HG02884 (cell line): ENCODE measurements at regions not wholly inside any gene's neighbourhood (a gene's known extent, or its start where the extent isn't known, plus 50 kb on each side); places are given as distances from the start of the nearest gene placed in this dataset.

Experiments
- ATAC-seq: cut with Tn5 transposase; IDR thresholded peaks from one replicate; pipeline ENCODE4 v1.9.1; 2021; ENCODE audit warnings: mild to moderate bottlenecking, moderate library complexity; ENCODE audit not compliant: unreplicated experiment

DNA sequence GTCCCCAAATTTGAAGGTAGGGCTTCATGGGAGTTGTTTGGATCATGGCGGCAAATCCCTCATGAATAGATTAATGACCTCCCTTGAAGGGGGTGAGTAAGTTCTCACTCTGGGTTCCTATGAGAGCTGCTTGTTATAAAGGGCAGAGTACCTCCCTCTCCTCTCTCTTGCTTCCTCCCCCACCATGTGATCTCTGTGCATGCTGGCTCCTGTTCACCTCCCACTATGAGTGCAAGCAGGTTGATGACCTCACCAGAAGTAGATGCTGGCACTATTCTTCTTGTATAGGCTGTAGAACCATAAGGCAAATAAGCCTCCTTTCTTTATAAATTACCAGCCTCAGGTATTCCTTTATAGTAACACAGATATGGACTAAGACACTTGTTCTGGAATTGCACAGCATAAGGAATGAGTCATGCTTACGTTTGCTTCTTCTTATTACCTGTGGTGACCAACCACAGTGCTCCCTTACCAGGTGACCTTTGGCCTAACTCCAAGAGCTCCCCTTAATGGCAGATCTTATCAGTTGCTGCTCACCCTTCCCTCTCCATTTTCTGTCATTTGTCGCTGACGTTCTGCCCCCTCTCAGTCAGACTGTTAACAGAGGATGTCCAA is 559.5 kb upstream of the GCFC2 start:
- no peak for ATAC-seq

- ATAC-seq: no peak
Measured at GRCh38 chr2:76268902-76269620, 558.3 kb upstream of the GCFC2 start.

GRCh38 chr2:76268484-76268883 is 557.8 kb upstream of the GCFC2 start:
- no peak for ATAC-seq

- no peak for ATAC-seq
Measured at GRCh38 chr2:76257802-76258201, 547.1 kb upstream of the GCFC2 start.

DNA sequence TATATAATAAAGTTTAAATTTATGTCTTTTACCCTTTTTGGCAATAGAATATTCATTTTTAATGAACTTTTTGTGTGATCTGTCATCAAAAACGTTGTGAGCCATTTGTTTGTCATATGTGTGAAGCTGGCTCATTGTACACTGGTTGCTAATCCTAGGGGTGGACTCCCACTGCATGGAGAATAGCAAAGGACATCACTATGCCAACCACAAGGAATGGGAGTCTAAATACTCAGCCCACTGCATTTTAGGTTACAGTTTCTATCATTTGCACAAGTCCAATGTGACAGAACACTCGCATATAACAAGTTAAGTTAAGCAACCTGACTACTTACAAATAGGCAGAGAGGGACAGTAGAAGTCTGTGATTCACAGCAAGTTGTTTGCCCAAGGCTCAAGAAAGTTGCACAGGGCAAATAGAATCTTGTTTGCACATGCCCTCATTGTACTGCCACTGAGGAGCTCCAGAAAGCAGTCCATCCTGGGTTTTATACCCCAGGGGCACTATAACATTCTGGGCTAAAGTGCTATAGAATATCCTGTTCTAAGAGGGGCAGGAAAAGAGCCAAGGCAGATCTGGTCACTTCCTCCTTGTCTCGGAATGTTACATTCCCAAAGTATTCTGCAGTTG is 545.9 kb upstream of the GCFC2 start:
- ATAC-seq: no peak

DNA sequence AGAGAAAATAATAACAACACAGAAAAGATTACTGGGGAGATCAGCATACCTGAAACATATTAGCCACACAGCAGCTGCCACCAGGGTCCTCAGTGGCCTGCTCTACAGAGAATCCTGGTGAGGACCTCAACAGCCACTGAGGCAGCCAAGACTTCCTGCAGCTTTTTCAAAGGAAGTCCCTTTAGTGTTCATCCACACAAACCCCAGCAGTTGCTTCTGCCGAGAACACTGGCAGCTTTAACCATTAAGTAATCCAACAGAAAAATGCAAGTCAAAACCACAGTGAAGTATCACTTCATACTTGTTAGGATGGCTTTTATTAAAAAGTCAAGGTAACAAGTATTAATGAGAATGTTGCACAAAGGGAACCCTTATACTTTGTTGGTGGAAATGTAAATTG is 542.0 kb upstream of the GCFC2 start:
- ATAC-seq: no peak

DNA sequence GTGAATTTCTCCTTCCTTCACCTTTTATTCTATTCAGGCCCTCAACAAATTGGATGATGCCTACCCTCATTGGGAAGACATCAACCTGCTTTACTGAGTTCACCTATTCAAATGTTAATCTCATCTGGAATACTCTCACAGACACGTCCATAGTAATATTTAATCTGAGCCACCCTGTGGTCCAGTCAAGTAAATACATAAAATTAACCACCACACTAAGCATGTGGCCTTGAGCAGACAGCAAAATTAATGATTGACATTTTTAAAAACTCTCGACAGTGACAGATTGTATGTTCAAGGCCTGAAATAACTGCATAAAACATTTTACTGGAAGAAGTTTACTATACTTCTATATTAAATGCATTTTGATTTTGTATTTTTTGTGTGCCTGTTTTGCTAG is 540.6 kb upstream of the GCFC2 start:
- no peak for ATAC-seq

DNA sequence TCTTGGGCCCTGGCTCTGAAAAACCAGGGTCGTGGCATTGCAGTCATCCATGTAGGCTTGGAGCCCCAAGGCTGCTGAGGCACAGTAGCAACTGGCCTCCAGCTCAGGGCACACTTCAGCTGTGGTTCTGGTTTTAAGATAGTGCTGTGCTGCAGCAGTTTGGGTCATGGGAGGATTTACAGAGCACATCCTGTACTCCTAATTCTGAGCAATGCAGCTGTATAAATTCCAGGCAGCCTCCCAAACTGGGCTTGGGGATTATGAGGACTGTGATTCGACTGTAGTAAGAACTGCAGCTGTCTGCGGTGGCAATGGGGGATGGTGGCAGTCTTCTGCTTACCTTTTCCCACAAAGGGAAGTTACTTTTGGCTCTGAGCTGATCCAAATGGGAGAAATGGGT is 536.3 kb upstream of the GCFC2 start:
- ATAC-seq: no peak

DNA sequence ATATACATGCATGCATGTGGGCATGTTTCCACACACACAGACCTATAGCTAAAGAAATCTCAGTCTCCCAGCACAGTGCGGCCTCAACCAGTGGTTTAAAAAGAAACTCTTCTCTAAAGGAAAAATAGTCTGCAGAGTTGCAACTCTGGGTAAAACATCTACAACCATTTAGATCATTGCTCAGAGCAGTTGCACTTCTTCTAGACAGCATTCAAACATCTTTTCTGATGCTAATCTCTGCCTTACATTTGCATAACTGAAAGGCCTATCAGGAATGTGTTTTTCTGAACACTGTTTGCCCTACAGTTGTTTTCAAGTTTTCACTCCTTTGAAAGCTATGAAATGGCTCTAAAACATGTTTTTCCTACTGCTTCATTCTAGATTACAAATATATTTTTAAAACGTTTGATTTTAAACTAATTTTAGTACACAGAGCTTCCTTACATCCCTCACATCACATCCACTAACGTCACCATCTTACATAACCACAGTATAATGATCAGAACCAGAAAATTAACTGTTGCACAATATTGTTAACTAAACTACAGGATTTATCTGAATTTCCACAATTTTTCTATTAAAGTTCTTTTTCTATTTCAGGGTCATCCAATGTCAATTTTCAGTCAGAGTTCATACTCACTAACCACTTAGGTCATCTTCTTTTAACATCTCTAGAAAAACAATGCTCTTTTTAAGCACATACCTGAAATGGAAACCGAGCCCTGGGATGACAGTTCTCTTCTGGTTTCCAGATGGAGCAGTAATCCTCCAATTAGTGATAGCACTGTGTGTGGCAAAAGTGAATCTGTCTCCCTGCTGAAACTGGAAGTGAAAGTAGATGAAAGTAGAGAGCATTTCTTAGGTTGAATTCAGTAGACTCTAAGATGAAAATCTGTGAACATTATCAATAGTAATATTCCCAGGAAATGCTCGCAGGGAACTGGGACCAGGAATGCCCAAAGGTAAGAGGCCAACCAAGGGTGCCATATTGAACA is 501.6 kb upstream of the GCFC2 start:
- no peak for ATAC-seq

GRCh38 chr2:76210551-76210950 is 499.8 kb upstream of the GCFC2 start:
- ATAC-seq: no peak

- ATAC-seq: no peak
Measured at GRCh38 chr2:76204048-76204447, 493.3 kb upstream of the GCFC2 start.

DNA sequence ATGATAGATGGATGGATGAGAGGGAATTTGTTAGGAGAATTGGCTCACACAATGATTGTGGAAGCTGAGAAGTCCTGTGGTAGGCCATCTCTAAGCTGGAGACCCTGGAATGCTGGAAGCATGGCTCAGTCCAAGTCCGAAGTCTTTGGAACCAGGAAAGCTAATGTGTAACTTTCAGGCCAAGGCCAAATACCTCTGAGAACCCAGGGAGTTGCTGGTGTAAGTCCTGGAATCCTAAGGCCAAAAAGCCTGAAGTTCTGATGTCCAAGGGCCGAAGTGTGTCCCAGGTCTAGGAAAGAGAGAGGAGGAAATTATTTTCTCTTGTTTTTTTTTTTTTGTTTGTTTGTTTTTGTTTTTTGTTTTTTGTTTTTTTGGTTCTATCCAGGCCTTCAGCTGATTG is 492.2 kb upstream of the GCFC2 start:
- ATAC-seq: no peak

DNA sequence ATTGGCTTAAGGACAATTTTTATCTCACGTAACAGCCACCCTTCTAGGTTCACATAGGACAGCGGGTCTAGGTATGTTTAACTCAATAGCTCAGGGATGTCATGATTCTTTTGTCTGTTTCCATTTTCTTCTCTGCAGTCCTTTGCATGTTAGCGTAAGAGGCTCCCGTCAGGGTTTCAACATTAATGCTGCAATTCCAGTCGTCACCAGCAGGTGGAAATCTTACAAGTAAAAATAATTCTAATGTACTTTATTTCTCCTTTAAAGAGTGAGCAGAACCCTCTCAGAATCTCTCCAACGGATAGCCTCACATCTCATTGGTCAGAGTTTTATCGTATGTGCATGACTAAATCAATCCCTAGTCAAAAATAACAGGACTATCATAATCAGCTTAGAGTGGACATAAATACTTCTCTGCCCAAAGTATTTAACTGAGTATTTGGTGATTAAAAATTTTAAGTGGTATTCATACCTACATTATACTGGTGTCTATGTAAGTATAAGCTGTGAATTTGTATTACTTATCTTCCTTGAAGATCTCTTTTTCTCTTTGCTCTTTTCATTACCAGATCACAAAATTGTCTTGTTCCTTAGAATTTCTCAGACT is 487.2 kb upstream of the GCFC2 start:
- peak; percentile 82 for ATAC-seq

- ATAC-seq: no peak
Measured at GRCh38 chr2:76197428-76197827, 486.7 kb upstream of the GCFC2 start.

DNA sequence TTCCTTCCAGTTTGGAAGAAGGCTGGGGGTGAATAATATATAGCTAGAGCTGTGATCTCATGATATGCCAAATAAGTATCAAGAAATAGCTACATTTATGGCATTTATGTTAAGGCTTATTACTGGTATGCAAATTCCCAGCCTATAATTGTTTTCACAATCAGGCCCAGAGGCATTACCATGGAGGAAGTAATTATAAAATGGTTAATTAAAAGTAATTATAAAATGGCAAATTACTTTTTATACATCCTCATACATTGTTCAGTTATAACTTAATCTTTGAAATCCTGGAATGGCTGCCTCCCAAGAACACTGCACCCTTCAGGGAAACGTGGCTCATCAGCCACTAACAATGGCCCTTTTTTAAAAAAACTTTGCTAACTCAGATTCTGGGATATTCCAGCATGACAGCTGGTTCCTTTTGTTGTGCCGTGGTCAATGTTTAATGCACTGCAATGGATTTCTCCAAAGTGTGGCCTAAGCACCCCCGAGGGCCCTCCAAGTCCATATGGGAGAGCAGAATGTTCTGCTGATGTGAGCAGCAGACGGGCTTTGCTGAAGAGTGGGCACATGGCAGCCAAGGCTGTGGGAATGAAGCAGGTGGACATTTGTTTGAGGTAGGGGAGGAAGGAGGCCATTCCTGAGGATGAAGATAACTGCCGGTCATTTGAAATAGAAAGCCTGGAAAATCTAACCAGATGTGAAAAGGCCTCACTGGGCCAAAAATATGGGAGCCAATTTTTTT is 483.5 kb upstream of the GCFC2 start:
- no peak for ATAC-seq

- no peak for ATAC-seq
Measured at GRCh38 chr2:76193089-76193488, 482.4 kb upstream of the GCFC2 start.

DNA sequence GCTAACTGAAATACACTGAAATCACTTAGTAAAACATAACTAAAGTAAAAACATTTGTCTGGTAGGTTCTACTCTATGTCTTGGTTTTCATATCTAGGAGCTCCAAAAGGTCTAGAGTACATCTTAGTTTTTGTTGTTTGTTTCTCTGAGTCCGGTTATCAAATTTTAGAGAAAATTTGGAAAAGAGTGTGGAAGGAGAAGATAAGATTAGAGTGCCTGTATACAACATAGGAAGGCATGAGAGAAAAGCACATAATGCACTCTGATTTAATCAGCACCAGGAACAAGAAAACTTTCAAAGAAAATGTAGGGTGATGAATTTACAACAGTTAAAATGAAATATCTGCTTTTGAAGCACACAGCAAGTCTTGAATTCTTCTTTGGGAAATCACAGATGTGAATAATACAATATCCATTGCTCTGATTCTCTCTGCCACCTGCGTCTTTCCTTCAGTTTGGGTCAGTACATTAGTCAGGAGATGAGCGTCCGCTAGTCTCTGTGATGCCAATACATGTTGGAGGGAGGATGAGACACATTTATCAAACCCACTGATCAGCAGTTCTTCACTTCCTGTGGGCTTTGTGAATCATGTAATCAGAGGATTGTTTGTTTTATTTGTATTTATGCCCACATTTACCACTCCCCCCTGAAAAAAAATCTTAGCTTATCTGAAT is 477.8 kb upstream of the GCFC2 start:
- ATAC-seq: no peak

GRCh38 chr2:76187415-76187814 is 476.7 kb upstream of the GCFC2 start:
- ATAC-seq: no peak

DNA sequence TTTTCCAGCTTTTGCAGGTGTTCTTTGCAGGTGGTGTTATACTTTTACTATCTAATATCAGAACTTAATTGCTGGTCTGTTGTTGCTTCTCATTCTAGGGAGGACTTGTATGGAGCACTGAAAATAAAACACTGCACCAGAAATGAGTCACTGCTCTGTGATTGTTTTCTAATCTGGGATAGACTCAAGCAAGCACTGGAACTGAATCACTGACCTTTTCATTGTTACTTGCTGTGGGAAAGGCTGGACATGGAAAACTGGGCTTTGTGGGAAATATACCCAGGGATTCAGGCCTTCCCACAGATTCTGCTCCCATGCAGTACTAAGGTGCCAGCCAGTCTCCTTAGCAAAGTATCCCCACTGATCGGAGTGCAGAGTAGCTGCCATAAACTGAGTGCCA is 470.0 kb upstream of the GCFC2 start:
- no peak for ATAC-seq

DNA sequence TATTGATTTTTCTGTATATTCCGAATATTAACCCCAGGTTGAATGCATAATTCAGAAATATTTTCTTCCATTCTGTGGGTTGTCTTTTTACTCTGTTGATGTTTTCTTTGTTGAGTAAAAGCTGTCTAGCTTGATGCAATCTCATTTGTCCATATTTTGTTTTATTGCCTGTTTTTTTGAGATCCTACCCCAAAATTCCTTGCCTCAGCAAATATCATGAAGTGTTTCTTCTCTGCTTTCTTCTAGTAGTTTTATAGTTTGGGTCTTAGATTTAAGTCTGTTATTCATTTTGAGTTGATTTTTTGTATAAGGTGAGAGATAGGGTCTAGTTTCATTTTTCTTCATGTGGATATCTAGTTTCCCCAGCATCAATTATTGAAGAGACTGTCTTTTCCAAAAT is 467.9 kb upstream of the GCFC2 start:
- ATAC-seq: no peak
